ENCODE measurements at regions not wholly inside any gene's neighbourhood (a gene's known extent, or its start where the extent isn't known, plus 50 kb on each side); places are given as distances from the start of the nearest gene placed in this dataset.
"Not testable (repeated sequence)": the region's sequence is repeated elsewhere in the genome, so short reads cannot be mapped to it uniquely, and the experiment has no call there.

GRCh38 chr4:87720094-87720691 is 70.1 kb downstream of the DMP1 start:
- no peaks in the 10 kb centered on the region for H3K27me3 ChIP-seq
- H3K27ac ChIP-seq = no peak overlapping the region
- DNase-seq = no peak
- no peaks in the 10 kb centered on the region for H3K9me3 ChIP-seq
- H3K36me3 ChIP-seq = no peaks in the 10 kb centered on the region
- H3K4me1 ChIP-seq (ENCODE audit: insufficient read depth) = no peaks in the 10 kb centered on the region
- 54 to 58% (median 56%) methylated on average over 1 of the region's 1 CpG for WGBS, 3 donors
- intact Hi-C loops (cut with DNase I) = no loop called here
- no peak for TF ChIP-seq CTCF (IDR thresholded peaks at IDR 0.05)
- H3K4me3 ChIP-seq = no peak overlapping the region

GRCh38 chr4:87725287-87725686 is 74.1 kb upstream of the IBSP start:
- H3K4me3 ChIP-seq; H3K4me1 ChIP-seq (ENCODE audit: insufficient read depth); H3K36me3 ChIP-seq; intact Hi-C loops (cut with DNase I); H3K27ac ChIP-seq; H3K9me3 ChIP-seq; H3K27me3 ChIP-seq; DNase-seq: not testable (repeated sequence)
- WGBS, 3 donors = 76 to 82% (median 82%) methylated on average over 1 of the region's 1 CpG

DNA sequence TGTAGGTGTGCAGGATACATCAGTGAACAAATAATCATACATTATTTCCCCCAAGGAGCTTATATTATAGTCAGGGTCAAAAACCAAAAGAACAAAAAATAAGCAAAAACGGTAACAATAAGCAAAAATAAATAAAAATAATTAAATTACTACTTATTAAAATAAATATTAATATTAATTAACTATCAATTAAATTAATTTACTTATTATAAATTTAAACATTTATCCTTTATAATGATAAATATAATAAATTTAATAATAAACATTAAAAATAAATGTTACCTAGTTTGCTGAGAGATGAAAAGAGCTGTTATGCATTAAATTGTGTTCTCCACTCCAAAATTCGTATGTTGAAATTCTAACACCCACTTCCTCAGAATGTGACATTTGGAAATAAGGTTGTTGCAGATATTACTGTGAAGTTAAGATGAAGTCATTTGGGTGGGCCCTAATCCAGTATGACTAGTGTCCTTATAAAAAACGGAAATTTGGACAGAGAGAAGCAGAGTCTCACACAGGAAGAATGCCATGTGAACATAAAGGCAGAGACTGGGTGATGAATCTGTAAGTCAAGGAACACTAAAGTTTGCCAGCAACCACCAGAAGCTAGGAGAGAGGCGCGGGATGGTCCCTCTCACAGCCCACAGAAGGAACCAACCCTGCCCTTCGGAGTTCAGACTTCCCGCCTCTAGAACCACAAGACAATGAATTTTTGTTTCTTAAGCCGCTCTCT is 67.2 kb upstream of the IBSP start:
- no peaks in the 10 kb centered on the region for H3K36me3 ChIP-seq
- DNase-seq = no peak

GRCh38 chr4:87734084-87734483 is 65.3 kb upstream of the IBSP start:
- Histone ChIP-seq H3K36me3 (no peaks in the 10 kb centered on the region), H3K4me3 (no peak overlapping the region)
- DNase-seq = no peak

More for the DNA sequence above, 67.2 kb upstream of the IBSP start:
- WGBS, 3 donors = 61 to 71% (median 62%) methylated on average over 8 of the region's 8 CpGs
- intact Hi-C loops (cut with DNase I) = no loop called here
- H3K9me3 ChIP-seq = no peaks in the 10 kb centered on the region
- H3K27ac ChIP-seq = no peak overlapping the region
- H3K4me3 ChIP-seq = no peak overlapping the region
- TF ChIP-seq CTCF (IDR thresholded peaks at IDR 0.05) (no peak), POLR2A (IDR thresholded peaks at IDR 0.05) (no peak)
- no peaks in the 10 kb centered on the region for H3K4me1 ChIP-seq (ENCODE audit: insufficient read depth)
- no peaks in the 10 kb centered on the region for H3K27me3 ChIP-seq

More at GRCh38 chr4:87734084-87734483, 65.3 kb upstream of the IBSP start:
- WGBS, 3 donors = 62 to 77% (median 75%) methylated on average over 2 of the region's 2 CpGs
- Histone ChIP-seq H3K9me3 (no peaks in the 10 kb centered on the region), H3K27ac (no peak overlapping the region), H3K4me1 (ENCODE audit: insufficient read depth) (no peaks in the 10 kb centered on the region), H3K27me3 (no peaks in the 10 kb centered on the region)
- intact Hi-C loops (cut with DNase I) = no loop called here
- TF ChIP-seq POLR2A (IDR thresholded peaks at IDR 0.05) = no peak
- TF ChIP-seq CTCF (IDR thresholded peaks at IDR 0.05) = no peak
- no peak for TF ChIP-seq EP300 (IDR thresholded peaks at IDR 0.05)
